ENCODE measurements at regions not wholly inside any gene's neighbourhood (a gene's known extent, or its start where the extent isn't known, plus 50 kb on each side); places are given as distances from the start of the nearest gene placed in this dataset.

GRCh38 chr6:144647406-144647964 is 362.4 kb downstream of the UTRN start:
- TF ChIP-seq CTCF (IDR thresholded peaks at IDR 0.05) = no peak
- no peak for ATAC-seq
- no peak overlapping the region for H3K4me3 ChIP-seq
- no peaks in the 10 kb centered on the region for H3K36me3 ChIP-seq
- intact Hi-C loops (cut with DNase I) = no loop called here
- no peak overlapping the region for H3K27ac ChIP-seq
- no peak for DNase-seq
- no peaks in the 10 kb centered on the region for H3K9me3 ChIP-seq
- H3K4me1 ChIP-seq = no peaks in the 10 kb centered on the region
- H3K27me3 ChIP-seq (ENCODE audit: low read depth) = no peaks in the 10 kb centered on the region

GRCh38 chr6:144647971-144648651 is 363.0 kb downstream of the UTRN start:
- no peak for DNase-seq
- intact Hi-C loops (cut with DNase I) = no loop called here
- Histone ChIP-seq H3K27me3 (ENCODE audit: low read depth) (no peaks in the 10 kb centered on the region), H3K4me3 (no peak overlapping the region), H3K36me3 (no peaks in the 10 kb centered on the region), H3K27ac (no peak overlapping the region), H3K9me3 (no peaks in the 10 kb centered on the region), H3K4me1 (no peaks in the 10 kb centered on the region)
- no peak for ATAC-seq
- TF ChIP-seq CTCF (IDR thresholded peaks at IDR 0.05) = no peak

- ATAC-seq (no peak), DNase-seq (no peak)
- H3K4me1 ChIP-seq = no peaks in the 10 kb centered on the region
- no peaks in the 10 kb centered on the region for H3K27me3 ChIP-seq (ENCODE audit: low read depth)
- H3K36me3 ChIP-seq = no peaks in the 10 kb centered on the region
- TF ChIP-seq CTCF (IDR thresholded peaks at IDR 0.05) = no peak
- H3K9me3 ChIP-seq = no peaks in the 10 kb centered on the region
- no peak overlapping the region for H3K27ac ChIP-seq
- no peak overlapping the region for H3K4me3 ChIP-seq
- intact Hi-C loops (cut with DNase I) = no loop called here
Measured at GRCh38 chr6:144649085-144649484, 363.9 kb downstream of the UTRN start.

GRCh38 chr6:144651234-144651633 is 366.1 kb downstream of the UTRN start:
- no peak overlapping the region for H3K27ac ChIP-seq
- ATAC-seq = no peak
- H3K36me3 ChIP-seq = no peaks in the 10 kb centered on the region
- DNase-seq = no peak
- H3K4me1 ChIP-seq = peaks cover 4% of the 10 kb centered on the region
- intact Hi-C loops (cut with DNase I) = no loop called here
- no peaks in the 10 kb centered on the region for H3K9me3 ChIP-seq
- TF ChIP-seq CTCF (IDR thresholded peaks at IDR 0.05) = no peak
- no peak overlapping the region for H3K4me3 ChIP-seq
- no peaks in the 10 kb centered on the region for H3K27me3 ChIP-seq (ENCODE audit: low read depth)

GRCh38 chr6:144652292-144652891 is 367.3 kb downstream of the UTRN start:
- H3K27me3 ChIP-seq (ENCODE audit: low read depth) = no peaks in the 10 kb centered on the region
- no peak overlapping the region for H3K27ac ChIP-seq
- TF ChIP-seq CTCF (IDR thresholded peaks at IDR 0.05) = no peak
- no peaks in the 10 kb centered on the region for H3K36me3 ChIP-seq
- ATAC-seq (no peak), DNase-seq (no peak)
- intact Hi-C loops (cut with DNase I) = no loop called here
- no peak overlapping the region for H3K4me3 ChIP-seq
- peaks cover 4% of the 10 kb centered on the region for H3K4me1 ChIP-seq
- H3K9me3 ChIP-seq = no peaks in the 10 kb centered on the region
